Colon (tissue), 2 donors: ENCODE measurements at regions not wholly inside any gene's neighbourhood (a gene's known extent, or its start where the extent isn't known, plus 50 kb on each side); places are given as distances from the start of the nearest gene placed in this dataset.
"Not testable (repeated sequence)": the region's sequence is repeated elsewhere in the genome, so short reads cannot be mapped to it uniquely, and the experiment has no call there.

Source experiments
- FAIRE-seq: peaks from 2 replicates; lab custom pipeline; 2012; peaks lifted over from hg19 to GRCh38; lab: Jason Lieb, UNC
- donor health status: control.
- donor health status: control.

DNA sequence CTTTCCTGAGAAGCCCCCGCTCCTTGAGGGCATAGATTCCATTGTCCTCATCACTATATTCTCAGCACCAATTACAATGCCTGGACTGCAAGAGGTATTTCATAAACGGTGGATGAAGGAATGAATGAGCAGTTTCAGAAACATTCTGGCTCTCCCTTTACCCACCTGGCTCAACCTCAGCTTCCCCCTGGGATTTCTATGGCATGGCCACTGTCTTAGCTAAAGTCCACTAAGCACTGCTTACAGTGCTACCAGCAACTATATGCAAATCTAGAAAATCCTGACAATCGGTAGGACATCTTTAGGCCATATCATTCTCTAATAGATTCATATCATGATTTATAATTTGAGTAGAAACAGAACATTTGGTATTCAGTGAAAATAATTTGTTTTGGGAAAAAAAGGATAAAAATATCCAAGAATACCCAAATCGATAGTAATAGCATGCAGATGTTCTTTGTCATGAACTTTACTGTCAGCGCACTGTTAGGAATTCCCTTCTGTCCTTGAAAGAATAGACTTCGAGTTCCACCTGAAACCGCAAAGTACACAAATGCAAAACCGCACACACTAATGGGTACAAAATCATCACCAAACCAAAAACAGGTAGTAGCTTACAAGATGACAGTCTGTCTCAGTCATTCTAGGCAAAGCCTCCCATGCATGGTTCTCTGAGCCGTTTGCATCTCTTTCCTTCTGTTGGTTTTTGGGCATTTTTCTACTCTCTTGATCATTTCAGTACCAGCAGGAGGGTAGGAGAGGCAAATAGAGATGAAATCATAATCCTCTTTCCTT is 303.6 kb upstream of the ID2 start:
- FAIRE-seq = no peak

DNA sequence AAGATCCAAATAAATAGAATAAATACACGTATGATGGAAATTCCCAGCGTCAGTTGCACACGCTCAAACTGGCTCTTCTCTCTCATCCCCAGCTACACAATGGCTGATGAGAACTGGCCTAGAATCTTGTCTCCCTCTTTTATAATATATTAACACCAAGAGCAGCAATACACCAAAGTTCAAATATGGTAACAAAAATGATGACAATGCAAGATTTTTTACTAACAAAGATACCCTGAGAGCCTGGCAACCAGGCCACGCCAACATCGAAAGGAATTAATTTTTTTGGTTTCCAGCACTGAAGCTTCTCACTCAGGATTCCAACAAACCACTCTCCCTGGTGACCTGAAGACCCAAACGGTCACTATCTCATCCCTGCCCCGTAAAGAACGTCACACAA is 302.7 kb upstream of the ID2 start:
- FAIRE-seq = no peak

DNA sequence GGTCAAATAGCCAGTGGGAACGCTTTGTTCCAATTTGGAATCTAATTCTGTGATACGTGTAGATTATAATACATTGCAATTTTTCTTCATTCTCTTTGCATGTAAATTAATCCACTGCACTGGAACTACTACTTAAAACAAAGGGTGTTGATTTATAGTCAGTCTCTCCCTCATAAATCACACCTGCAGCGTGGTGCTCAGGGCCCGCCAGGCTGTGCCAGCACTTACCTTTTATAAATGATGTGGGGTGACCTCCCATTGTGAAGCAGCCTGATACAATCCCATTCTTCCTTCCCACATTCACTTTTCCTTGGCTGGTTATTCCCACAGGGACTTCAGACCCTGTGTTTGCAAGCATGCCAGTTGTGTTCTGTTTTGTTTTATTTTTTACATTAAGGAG is 302.3 kb upstream of the ID2 start:
- FAIRE-seq = no peak

DNA sequence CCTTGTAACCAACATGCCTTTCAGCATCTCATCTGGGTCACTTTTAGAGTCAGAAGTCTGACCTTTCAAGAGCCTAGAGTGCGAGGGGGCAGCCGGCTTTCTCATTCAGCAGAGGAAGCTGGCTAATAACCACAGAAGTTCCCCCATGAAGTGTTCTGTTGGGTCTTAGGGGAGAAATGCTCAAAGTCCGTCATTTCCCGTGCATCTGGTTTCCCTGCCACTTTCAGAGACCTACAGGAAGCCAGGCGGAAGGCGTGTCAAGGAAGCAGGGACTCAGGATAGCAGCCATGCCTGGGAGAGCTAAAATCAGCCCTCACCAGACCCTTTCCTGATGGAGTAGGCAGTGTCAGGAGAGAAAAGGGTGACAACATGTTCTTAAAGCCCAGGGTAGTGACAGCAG is 301.8 kb upstream of the ID2 start:
- no peak for FAIRE-seq

DNA sequence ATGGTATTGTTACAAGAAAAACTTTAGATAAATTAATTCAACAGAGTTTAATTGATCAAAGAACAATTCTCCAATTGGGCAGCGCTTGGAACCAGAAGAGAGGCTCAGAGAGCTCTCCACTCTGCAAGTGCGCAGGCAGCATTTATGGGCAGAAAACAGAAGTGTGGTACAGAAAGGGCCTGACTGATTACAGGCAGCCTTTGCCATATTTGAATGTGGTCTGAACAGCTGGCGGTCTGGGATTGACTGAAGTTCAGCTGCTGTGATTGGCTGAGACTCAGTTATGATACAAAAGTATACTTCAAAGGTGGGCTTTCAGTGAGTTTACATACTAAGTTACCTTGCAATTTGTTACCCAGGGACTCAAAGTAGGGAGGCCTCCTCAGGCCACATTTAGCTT is 301.3 kb upstream of the ID2 start:
- no peak for FAIRE-seq

DNA sequence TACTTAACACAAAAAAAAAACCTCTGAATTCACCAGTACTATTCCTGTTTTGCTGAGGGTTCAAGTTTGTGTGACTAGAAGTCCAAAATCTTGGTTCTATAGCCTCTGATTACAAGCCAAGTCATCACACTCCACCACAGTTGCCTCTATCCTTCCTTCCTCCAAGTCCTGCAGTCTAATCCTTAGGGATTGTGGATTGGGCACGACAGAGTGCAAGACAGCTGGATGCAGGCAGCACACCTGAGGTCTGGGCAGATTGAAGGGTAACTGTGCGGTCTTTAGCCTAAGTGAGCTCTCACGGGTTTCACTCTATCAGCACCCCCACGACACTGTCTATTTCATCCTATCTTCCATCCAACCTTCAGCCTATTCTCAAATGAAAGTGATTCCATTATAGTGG is 299.4 kb upstream of the ID2 start:
- FAIRE-seq = no peak

DNA sequence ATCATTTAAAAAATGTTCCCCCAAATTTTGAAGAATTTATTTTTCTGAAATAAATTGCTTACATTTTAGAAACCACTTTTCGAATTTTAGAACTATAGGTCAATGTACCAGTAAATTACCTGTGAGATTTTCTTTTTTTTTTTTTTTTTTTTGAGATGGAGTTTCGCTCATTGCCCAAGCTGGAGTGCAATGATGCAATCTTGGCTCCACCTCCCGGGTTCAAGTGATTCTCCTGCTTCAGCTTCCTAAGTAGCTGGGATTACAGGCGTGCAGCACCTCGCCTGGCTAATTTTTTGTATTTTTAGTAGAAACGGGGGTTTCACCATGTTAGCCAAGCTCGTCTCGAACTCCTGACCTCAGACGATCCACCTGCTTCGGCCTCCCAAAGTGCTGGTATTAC is 295.1 kb upstream of the ID2 start:
- not testable (repeated sequence) for FAIRE-seq

DNA sequence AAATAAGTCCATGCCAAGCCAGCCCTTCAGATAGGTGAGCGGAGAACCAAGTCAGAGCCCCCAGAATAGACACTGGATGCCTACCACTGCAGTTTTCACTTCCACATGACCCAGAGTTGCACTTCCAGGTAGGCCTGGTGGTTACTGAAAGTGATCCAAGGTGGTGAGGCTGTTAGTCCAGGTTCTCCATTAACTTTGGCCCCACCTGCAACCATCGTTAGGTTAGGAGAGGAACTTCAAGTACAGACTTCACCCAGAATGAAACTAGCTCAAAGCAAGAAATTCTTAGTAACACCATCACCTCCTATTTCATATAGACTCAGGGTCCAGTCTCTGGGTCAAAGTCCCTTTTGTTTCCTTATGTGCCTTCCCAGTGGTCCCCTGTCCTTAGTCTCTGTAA is 293.1 kb upstream of the ID2 start:
- no peak for FAIRE-seq

DNA sequence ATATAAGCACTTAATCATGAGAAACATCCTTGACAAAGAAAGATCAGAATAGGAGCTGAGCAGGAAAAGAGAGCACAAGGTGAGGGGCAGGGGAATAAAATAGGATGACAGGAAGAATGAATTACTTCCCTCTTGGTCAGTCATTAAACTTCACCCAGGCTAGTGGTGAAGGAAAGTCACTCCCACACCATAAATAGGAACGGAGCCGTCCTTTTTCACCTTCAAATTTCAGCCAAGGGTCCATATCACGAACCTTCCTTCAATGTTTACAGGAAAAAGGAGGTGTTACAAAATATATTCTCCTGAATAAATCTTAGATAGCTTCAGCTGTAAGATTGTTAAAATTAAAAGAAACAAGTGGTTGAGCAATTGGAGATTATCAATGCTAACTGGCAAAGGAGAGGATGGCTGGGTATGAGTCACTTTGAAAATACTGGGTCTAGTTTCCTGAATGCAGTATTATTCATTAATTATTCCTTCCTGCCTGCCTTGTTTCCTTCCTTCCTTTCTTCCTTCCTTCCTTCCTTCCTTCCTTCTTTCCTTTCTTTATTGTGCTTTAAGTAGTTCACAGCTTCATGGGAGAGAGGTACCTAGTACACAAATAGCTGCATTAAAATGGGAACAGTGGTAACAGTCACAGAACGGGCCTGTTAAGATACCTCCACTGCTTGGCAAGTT is 292.3 kb upstream of the ID2 start:
- FAIRE-seq = no peak

DNA sequence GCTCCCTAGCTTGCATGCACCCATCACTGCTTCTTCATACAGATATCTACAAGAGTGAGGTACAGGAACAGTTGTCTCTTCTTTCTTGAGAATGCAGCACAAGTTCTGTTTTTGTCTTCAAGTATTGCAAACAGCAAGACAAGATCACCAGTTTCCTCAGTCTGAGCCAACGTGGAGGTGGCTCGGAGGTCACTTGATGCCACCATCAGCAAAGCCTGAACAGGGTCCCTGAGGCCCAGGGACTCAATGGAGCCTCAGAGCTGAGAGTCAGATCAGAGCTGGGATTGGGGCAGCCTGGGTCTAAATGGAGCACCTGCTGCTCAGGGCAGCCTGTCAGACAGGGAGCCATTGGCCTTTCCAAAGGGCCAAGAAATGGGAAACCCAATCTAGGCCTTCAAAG is 290.7 kb upstream of the ID2 start:
- no peak for FAIRE-seq

DNA sequence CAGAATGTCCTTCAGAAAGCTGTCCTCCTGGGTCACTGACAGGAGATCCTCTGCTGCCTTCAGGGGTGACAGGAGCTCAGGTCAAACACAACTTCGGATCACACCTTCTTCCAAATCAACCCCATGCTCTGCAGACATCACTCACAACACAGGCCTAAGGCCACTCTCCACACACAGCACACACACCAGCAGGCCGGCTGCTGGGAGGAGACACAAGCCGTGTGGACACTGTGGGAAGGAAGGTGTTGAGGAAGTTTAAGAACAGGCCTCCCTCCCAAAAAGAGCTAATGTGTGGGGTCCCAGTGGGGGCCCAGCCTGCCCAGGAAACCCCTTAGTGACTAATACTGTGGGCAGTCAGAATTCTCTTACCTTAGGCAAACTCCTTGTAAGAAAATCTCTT is 290.3 kb upstream of the ID2 start:
- no peak for FAIRE-seq

DNA sequence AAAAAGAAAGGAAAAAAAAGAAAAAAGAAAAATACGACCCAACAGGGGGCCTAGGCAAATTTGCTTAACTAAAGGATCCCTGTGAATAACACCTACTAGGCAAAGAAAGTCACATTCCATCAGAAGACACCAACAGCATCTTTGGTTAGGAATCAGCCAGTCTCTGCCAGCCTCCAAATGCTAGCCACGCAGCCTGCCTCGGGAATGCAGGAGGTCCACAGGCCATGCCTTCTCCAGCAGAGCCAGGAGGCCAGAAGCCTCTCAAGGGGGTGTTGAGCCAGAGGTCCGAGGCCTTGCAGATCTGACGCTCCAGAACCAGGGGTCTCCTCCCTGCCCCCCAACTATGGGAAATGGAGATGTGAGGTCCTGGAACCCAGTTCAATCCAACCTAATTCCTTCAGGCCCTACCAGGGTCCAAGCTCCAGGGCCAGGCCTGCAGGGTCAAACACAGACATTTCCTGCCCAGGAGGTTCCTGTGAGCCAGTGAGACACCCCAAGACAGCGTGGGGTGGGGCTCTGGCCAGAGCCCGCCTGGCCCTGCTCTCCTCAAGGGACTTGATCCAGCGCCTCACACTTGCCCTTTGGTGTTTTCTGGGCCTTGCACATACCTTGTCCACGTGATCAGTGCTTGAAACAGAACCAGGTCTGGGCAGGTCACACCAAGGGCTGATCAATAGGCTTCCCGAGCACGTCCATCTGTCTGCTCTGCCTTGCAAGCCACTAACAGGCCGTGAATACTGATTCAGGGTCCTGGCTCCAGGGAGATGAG is 289.6 kb upstream of the ID2 start:
- FAIRE-seq = no peak

DNA sequence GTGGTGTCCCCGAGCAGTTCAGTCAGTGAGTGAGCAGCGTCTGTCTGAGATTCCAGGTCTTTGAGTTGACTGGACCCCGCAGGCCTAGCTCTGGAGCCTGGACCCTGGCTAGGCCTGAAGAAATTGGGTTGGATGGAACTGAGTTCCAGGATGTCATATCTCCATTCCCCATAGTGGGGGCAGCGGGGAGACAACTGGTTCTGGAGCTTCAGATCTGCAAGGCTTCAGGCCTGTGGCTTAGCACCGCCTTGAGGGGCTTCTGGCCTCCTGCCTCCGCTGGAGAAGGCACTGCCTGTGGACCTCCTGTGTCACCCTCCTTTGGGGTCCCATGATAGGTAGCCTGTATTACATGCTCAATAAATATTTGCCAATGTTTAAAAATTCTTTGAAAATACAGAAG is 288.4 kb upstream of the ID2 start:
- no peak for FAIRE-seq

DNA sequence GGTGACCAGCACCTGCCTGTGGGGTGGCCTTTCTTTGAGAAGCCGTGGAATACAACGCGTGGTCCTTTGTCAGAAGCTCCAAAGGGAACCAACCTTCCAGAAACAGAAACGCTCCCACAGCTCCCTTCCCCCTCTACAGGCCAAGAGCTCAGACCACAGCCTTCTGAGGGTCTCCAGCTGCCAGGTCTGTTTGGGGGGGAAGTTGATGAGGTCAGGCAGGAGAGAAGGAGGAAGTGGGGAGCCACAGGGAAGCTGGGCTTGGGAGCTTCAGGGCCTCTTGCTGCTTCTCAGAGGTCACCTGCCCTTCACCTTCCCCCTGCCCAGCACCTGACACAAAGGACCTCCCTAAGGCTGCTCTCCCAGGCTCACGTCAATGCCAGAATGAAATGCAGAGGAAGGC is 287.7 kb upstream of the ID2 start:
- no peak for FAIRE-seq

DNA sequence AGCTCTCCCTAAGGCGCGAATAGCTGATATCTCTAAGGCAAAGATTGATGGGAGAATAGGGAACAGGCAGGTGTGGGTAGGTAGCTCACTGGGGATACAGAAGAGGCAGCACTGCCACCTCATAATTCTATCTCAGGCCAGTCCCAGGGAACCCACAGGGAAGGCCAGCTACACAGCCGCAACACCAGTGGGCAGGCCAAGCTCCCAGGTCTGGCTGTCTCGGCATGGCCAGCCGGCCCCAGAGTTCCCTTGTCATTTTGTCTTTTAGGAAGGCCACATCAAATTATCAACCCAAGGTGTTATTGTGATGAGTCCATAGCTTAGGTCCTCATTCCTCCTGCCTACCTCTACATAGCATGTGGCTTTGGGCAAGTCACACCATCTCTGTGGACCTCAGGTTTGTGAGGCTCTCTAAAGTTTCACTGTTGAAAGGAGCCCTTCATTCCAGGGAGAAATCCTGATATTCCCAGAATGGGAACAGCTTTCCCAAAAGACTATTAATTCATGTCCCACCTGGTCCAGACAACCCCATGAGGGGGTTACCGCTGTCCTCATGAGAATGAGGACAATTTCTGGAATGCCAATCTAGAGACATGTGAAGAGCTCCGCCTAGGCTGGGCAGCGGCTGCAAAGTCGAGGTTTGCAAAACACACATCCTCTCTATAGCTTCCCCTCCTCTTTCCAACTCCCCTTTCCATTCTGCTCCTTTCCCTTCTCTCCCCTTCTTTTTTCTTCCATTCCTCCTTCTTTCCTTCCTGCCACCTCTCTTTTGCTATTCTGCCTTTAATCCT is 287.1 kb upstream of the ID2 start:
- no peak for FAIRE-seq

DNA sequence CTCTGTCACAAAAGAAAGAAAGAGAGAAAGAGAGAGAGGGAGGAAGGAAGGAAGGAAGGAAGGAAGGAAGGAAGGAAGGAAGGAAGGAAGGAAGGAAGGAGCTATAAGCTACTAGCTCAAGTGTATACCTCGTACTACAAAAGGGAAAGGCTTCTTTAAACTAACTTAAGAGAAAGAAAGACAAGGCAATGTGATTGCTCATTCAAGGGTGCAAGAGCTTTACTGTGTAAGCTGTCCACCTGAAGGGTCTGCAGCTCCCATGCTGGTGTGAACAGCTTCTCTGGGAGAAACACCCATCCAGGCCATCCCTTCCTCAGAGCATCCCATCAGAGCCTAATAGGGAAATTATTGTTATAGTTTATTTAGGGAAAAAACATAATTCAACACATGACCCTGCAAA is 286.1 kb upstream of the ID2 start:
- FAIRE-seq = no peak

DNA sequence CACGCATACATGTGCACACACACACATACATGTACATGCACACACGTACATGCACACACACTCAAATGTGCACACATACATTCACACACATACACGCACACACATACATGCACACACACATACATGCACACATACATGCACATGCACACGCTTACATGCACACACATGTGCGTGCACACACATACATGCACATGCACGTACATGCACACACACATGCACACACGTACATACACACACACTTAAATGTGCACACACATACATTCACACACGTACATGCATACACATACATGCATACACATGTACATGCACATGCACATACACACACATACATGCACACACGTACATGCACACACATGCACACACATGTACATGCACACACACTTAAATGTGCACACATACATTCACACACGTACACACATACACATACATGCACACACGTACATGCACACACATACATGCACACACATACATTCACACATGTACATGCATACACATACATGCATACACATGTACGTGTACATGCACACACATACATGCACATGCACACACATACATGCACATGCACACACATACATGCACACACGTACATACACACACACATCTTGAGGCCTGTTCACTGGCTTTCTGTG is 283.7 kb upstream of the ID2 start:
- no peak for FAIRE-seq

DNA sequence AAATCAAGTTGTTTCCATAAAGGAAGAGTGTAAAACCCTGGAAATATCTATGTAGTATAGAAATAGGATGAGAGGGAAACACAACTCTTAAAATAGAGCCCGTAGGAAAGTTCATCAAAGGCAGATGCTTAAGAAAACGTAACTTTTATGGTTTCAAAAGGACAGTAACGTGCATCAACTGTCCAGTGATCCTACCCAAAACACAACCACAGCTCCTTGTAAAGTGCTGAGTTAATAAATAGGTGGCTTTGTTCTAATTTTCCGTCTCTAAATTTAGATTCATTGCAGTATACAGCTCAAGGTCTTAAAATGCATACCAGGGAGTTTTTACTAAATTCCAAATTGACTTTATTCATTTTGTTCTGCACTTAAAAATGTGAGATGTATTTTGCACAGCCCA is 282.1 kb upstream of the ID2 start:
- FAIRE-seq = no peak

DNA sequence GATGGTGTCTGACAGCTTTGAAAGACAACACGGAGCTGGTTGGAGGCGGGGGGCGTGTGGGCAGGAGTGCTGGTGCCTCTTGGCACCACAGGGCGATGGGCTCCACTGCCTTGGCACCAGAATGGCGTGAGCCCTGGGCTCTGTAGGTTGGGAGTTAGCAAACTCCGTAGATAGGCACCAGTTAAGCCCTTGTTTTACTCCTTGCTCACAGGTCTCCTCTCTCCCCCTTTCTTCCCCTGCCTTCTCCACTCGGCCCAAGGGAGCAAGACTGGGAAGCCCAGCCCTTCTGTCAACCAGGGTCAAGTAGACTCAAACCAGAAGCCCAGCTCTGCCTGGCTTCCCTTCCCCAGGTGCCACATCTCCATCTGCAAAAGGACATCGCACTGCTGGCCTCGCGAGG is 281.7 kb upstream of the ID2 start:
- FAIRE-seq = no peak

DNA sequence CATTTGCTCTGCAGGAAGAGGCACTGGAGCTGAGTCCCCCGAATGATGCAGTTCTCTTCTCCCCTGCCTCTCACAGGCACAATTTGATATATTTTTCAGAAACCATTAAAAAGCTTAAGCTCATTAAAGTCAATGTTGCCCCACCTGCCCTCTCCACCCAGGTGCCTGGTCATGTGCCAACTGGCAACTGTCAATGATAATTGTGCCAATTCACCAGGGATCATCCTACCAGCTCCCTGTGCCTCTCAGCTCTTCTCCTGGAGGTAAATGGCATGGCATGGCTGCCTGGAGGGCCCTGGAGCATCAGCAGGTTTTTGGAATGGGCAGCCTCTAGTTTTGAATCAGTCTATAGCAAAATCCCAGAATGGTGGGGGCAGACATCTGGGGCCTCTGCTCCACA is 279.6 kb upstream of the ID2 start:
- no peak for FAIRE-seq

DNA sequence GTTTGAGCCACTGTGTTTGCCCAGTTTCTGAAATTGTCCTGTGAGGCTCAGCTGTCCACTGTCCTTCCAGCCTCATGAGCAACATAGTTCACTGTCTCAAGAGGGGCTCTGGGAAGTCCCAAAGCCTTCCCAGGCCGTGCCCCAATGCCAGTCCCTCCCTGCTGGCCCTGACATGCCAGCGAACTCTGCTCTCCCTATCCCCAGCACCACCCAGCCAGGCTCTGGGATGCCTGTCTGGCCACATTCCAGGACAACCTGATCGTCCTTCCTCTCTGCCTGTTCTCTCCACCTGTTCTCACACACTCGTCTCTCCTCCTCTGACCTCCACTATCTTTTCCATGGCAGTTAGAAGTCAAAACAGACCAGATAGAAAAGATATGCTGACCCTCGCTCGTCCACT is 278.0 kb upstream of the ID2 start:
- FAIRE-seq = no peak

DNA sequence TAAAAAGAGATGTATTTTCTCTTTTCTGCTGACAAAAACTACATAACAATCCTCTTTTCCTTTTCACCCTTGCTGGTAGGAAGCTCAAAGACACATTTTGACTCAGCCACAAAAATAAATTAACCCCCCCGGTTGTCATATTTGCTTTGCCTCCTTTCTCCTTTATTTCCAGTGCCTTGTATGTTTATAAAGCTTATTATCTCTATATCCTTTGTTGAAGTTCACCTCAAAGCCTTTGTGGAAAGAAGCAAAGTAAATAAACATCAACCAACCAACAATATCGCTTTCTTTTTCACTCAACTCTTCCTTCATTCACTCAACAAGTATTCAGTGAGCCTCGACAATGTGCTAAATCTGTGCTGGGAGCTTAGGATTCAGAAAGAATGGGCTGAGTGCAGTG is 276.5 kb upstream of the ID2 start:
- no peak for FAIRE-seq
